HG02763 (cell line): ENCODE measurements at regions not wholly inside any gene's neighbourhood (a gene's known extent, or its start where the extent isn't known, plus 50 kb on each side); places are given as distances from the start of the nearest gene placed in this dataset.
"Not testable (repeated sequence)": the region's sequence is repeated elsewhere in the genome, so short reads cannot be mapped to it uniquely, and the experiment has no call there.

Experiments used
- ATAC-seq: cut with Tn5 transposase; IDR thresholded peaks from one replicate; pipeline ENCODE4 v1.9.1; 2021; ENCODE audit warnings: mild to moderate bottlenecking, moderate library complexity; ENCODE audit not compliant: unreplicated experiment

DNA sequence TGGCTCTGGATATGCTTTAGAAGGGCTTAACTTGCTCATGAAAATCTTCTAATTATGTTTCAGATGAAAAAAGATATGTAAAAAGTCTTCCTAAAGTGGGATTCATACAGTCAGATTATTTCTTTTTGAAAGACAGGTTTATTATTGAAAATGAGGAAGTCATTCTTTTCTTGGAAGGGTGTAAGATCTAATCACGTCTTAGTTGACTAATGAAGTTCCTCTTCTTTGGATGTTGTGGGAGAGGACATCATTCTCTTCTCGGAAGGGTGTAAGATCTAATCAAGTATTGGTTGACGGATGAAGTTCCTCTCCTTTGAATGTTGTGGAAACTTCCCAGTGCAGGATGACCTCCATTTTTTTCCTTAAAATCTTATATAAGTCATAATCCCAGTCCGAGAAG lies 74.9 kb downstream of the ALG10 start:
- ATAC-seq, result no peak

DNA sequence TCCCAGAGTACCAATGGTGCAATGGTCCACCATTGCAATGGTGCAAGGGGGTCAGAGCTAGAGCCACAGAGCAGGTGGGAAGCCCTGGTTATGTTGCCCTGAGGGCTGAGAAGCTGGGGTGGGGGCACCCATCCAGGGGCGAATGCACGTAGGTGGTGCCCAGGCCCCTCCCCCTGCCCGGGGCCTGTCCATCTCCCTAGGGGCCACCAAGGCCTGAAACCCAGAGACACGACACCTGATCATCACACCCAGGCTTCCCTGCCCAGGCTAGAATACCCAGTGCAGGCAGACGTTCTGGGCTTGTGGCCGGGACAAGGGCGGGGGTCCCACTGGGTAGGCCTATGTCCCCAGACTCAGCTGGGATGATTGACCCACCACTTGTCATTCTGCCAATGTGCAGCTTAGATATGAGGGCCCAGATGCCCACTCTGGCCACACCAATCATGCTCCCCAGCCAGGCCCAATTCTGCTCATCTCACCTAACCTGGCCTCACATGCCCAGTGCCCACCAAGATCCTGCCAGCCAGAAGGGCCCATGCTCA lies 83.2 kb downstream of the ALG10 start:
- no peak for ATAC-seq

DNA sequence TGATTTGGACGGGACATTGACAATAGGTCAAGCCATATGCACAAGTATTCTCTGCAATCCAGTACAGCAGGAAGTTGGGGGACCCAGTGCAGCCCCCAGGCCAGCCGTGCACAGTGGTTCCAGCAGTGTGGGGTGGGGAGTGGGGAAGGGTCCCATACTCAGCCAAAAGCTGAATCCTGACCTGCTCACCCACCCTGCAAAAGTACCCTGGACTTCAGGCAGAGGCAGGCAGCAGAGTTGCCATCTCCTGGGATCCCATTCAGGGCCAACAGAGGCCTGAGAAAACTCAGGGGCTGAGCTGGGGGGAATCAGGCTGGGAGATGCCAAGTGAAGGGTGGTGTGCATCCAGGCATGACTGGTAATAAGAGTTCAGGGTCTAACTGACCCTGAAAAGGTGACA lies 83.9 kb downstream of the ALG10 start:
- no peak for ATAC-seq

DNA sequence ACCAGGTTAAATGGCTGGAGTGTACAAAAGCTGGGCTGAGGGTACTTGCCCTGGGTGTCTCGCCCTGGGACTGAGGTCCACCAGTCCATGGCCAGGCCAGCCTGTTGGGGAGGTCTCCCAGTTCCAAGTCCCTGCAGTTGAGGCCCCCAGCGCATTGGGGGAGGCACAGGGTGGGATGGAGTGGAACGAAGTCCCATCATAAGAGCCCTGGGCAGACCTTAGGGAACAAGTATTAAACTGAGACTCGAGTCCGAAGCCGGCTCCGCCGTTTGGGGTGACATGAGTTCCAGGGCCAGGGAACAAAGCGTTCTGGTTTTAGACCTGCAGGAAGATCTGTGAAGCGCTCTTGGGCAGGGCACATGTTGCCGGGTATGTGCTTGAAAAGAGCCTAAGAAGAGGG lies 84.7 kb downstream of the ALG10 start:
- ATAC-seq, result no peak

DNA sequence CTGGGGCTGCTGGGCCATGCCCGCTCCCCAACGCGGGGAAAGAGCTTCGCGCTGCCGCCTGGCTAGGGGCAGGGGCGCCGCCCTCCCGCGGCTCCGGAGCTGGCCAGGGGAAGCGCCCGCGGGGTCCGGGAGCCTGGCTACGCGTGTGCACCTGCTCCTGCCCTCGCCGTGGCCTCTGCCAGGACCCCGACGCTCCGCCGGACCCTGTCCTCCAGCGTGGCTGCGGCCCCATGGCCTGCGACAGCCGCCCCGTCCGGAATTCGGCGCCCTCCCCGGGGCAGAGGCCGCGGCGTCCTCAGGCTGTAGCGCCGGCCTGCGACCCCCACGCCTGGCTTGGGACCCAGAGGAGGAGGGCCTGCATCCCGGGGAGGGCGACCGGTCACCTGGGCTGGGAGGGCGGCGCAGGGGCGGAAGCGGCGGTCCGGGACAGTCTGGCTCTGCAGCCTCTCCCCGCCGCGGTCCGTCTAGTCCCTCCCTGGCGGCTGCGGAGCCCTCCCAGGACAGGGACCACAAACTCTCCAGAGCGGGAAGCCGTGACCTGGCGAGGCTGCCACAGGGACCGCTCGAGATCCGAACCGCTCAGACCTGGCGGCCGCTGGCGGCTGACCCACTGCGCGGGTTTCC lies 85.6 kb downstream of the ALG10 start:
- no peak for ATAC-seq

DNA sequence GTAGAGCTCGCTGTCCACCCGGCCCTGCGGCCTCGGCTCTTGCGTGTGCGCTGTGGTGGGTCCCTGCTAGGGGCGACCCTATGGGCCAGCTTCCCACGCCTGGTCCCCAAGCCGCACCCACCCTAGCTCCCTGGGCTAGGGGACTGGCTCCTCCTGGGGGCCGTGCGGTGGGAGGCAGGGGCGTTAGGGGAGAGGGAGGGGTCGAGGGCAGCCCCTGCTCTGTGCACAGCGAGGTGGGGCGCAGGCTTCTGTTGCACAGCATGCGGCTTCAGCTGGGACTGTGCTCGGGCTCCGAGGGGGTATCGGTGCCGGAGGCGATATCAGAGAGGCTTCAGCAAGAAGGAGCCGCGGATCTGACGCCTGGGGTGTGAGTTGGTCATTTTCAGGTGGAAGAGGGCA lies 86.1 kb downstream of the ALG10 start:
- no peak for ATAC-seq

DNA sequence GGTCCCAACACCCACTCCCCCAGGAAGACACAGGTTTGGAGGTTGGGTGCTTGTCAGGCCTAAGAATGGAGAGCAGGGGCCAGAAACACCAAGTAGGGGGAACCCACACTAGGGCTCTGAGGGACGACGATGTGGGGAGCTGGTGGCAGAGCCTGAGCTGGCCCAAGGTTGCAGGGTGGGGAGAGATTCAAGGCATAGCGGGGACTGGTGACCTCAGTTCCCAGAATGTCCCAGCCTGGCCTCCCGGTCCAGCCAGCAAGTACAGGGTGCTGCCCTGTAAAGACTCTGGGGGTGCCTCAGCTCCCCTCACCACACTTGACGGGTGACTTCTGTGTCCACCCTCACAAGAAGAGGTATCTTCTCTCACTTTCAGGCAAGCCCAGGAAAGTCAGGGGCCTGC lies 86.7 kb downstream of the ALG10 start:
- no peak for ATAC-seq

DNA sequence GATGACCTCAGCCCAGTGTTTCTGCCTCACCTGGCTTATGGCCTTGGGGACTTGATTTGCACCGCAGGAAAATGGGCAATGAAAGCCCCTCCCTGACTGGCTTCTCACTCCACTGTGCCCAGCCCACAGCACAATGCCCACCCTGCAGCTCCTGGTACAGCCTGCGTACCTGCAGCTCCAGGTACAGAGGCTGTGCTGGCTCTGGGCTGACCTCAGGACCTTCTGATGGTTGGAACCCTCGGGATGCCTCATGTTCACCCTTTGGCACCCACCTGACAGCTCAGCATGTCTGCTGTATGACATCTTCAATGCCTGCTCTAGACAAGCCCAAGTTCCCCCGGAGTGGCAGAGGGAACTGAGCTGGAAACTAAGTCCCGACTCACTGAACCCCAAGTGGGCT lies 87.1 kb downstream of the ALG10 start:
- no peak for ATAC-seq

DNA sequence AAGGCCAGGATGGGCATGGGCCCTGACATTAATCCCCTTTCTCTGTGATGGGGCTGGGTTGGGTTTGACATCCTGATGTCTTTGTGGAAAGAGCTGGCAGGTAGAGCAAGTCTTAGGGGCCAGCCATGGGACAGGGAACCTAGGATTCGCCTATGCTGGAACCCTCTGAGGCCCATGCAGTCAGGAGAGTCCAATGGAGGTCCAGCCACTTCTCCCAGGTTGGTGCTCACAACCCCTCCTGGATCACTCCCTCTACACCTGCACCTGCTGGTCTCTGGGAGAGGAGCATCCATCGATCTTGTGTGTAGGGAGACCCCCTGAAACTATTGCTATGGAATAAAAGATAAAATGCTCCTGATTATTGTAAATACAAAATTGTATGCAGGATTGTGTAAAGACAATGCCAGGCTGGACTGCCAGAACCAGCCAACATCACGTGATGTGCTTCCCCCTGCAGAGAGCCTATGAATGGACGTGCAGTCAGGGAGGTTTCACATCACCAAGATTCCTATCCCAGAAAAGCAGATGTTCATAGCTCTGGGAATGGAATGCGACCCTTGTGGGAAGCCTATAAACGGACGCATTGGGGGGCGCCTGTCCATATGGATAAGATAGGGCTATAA lies 87.7 kb downstream of the ALG10 start:
- ATAC-seq, result not testable (repeated sequence)

DNA sequence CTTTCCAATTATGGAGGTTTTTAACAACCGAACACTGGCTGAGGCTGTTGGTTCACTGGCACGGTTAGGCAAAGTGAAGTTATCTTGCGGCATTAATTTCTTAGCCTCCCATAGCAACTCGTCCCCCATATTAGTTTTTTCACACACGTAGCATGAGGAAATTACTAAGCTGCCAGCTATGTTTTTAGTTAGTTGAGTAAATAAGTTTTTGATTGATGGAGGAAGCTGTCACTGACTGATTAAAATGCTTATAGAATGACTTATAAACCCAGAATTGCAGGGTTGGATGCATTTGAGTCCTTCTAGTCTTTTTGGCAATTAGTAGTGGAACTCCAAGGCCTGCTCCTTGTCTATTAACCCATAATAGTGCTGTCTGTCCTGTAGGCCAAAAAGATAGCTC lies 97.1 kb downstream of the ALG10 start:
- ATAC-seq, result no peak

DNA sequence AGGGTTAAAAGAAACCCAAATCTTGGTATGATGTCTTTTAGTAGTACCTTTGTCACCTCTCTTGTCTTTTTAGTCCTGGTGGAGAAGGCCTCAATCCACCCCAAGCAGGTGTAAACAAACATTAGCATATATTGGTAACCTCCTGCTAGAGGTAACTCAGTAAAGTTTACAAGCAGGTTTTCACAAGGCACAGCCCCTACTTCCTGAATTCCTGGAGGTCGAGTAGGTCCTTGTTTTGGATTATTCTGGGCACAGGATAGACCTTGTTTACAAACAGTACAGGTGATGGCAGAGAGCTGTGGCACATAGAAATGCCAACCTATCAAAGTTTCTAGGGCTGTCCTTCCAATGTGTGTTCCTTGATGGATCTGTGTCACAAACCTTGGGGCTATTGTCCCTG lies 99.1 kb downstream of the ALG10 start:
- ATAC-seq, result no peak

DNA sequence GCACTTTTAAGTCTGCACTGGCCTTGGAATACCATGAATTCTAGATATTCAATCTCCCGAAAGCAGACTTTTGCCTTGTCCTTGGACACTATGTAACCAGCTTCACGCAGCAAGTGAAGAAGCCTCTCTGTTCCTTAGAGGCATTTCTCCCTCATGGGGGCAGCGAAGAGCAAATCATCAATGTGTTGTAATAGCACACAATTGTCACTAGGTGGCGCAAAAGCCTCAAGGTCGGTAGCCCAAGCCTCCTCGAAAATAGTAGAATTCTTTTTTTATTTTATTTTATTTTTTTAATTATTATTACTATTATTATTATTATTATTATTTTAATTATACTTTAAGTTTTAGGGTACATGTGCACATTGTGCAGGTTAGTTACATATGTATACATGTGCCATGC lies 100.8 kb downstream of the ALG10 start:
- not testable (repeated sequence) for ATAC-seq

DNA sequence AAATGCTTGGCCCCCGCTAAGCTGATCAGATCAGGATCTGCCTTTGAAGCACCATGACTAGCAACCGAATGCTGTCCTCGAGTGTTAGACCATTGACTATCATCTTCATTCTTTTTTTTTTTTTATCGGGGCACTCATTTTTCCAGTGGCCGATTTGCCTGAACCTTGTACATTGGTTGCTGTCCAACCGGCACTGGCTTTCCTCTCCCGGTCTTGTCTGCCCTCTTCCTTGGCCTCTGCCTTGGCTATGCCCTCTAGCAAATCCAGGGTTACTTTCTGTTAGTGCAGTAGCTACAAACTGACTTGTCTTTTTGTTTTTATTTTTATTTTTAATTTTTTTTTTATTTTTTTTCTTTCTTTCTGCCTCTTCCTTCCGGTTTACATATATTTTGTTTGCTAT lies 102.3 kb downstream of the ALG10 start:
- no peak for ATAC-seq

DNA sequence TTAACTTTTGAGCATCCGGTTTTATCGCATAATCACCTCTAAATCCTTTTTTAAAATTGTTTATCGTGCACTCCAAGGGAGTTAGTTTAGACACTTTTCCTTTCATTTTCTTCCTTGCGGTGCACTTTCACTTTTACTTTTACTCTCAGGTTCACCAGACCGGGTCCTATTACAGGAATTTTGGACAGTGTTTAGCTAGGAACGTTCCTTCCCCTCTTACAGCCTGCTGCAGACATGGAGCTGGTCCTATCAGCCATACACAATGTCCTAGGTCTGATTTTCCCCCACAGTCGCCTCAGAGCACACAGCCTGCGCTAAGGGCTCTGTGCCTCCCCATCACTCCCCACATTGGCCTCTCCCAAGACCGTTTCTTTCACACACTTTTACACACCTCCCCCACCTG lies 103.9 kb downstream of the ALG10 start:
- no peak for ATAC-seq

DNA sequence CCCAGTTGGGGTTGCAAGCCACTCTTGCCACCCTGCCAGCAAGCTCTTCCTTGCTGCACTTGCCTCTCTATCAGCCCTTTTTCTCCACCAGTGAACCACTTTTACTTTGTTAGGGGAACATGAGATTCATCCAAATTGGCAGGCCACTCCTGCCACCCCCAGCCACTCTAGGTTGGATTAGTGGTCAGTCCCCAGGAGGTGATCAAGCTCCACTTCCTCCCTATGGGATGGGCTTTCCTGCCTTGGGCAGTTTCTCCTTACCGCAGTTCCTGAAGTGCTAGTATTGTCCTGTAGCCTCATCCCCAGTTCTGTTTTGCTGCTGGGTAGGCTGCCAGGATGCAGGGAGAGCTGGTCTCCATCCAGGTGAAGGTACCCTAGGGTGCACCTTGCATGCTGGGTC lies 104.5 kb downstream of the ALG10 start:
- no peak for ATAC-seq

DNA sequence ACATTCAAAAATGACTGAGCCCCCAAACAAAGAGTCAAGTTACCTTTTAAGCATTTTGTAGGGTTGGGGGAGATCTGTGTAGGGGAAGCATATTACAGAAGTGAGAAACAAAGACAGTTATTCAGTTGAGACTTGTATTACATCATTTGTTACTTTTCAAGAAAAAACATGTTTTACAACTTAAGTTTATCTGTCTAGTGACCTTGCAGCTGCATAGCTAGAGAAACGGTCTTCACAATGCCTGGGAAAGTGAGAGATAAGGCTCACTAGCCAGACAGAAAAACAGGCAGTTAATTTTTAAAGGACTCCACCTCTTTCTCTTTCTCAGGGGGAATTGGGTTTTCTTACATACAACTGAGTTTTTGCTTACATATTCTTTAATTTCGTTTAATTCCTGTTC lies 105.1 kb downstream of the ALG10 start:
- ATAC-seq, result not testable (repeated sequence)

DNA sequence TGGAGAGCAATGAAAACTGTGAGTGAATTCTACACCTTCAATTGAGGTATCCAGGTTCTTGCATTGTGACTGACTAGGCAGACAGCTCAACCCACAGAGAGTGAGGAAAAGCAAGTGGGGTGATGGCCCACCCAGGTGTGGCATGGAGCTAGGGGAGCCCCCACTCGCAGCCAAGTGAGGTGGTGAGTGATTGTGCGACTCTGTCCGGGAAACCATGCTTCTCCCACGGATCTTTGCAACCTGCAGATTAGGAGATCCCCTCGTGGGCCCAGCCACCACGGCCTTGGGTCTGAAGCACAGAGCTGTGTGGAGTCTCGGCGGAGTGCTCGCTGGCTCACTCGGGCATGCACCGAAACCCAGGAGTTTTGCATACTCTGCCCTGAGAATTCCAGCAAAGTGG lies 120.1 kb downstream of the ALG10 start:
- ATAC-seq, result no peak

DNA sequence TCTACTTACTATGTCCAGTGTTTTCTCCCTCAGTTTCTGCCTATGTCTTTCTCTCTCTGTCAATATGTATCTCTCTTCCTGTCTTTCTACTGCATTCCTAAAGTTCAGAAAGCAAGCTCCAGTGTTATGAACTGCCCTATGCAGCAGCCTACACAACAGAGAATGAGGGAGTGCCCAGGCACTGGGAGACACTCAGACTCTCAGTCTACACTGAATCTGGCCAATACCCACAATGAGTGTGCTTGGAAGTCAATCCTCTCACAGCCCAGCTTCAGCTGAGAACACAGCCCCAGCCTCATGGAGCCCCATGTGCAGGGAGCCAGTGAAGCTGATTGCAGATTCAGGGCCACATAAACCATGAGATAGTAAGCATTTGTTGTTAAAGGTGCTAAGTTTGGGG lies 128.7 kb downstream of the ALG10 start:
- no peak for ATAC-seq

DNA sequence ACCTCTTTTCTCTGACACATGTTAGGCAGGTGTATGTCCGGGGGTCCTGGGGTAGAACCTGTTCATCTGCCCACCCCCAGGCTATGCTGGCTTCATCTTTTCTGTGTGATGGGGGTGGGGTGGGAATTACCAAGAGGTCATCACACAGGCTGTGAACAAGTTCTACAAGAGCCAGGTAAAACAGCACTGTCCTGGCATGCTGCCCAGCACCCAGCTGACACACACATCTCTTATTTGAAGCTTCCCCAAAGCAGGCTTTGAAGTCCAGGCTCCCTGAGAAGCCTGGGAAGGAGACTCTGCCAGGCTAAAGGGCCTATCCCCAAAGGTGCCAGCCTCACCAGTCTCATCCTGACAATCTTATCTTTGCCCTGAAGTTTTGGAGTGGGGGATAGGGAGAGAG lies 141.1 kb downstream of the ALG10 start:
- ATAC-seq, result no peak

DNA sequence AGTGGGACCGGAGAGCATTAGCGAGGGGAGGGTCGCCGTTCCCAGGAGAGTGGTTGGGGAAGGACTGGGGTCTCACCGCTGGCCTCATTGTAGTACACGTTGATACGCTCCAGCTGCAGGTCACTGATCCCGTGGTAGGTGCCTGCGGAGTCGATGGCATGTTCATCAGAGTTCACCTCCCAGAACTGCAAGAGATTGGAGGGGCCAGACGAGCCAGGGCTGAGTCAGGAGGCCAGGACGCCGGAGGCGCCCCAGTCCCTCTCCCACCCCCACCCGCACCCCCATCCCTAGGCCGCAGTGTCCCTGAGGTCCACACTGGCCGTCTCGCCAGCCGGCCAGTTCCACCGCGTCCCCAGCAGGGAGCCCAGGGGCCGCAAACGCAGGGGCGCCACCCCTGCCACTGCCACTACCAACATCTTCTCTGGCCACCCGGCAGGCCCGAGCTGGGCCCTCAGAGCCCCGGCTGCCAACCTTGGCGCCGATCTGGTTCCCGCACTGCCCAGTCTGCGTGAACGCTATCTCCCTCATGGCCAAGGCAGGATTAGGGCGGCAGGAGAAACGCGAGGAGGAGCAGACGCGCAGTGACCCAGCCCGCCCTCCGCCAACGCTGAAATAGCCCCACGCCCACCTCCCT lies 144.2 kb downstream of the ALG10 start:
- ATAC-seq, result no peak

DNA sequence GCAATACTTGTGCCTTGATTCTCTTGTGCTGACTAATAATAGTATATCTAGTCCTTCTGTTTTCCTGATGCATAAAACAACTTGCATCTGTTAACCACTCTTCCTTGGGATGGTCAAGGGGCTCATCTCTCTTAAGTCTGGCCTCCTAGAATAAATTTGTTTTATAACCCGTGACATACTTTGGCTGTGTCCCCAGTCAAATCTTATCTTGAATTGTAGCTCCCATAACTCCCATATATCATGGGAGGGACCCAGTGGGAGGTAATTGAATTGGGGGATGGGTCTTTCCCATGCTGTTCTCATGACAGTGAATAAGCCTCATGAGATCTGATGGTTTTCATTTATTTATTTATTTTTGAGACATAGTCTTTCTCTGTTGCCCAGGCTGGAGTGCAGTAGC lies 146.2 kb downstream of the ALG10 start:
- not testable (repeated sequence) for ATAC-seq

DNA sequence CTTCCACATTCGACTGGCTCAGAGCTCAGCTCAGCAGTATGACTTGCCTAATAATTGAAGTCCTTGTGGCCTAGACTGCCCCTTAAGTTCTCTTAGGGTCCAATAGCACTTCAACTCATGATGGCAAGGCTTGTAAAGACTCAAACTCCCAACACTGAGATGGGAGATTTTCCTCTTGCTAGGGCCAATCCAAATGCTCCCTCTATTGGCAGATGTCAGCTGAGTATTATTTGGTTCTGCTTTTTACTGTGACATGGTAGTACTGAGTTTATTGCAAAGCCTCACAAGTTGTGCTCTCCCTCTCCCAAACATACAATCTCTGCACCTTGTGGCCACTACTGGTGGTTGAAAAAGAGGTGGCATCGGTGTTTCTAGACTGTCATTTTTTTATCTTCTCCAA lies 164.2 kb downstream of the ALG10 start:
- no peak for ATAC-seq
